Prostate gland (tissue), 2 donors: ENCODE measurements at regions not wholly inside any gene's neighbourhood (a gene's known extent, or its start where the extent isn't known, plus 50 kb on each side); places are given as distances from the start of the nearest gene placed in this dataset.
A peak's percentile ranks its signal among the peaks of the same experiment; 100 is the strongest.
"Not testable (repeated sequence)": the region's sequence is repeated elsewhere in the genome, so short reads cannot be mapped to it uniquely, and the experiment has no call there.

Experiments
- DNase-seq: peaks from one replicate; pipeline ENCODE4 v3.0.0-alpha.2; 2019; ENCODE audit warnings: low spot score
- H3K27ac ChIP-seq, 2 donors: fragments of 200-600 bp; sonication (generic); 2 replicates each; pipeline ENCODE4 v1.5.1; 2017 to 2019
- H3K27me3 ChIP-seq: fragments of 200-600 bp; sonication (generic); replicated peaks from 2 replicates; pipeline ENCODE4 v1.5.1; 2019; ENCODE audit not compliant: insufficient read depth
- H3K36me3 ChIP-seq, 2 donors: fragments of 200-600 bp; sonication (generic); 1 replicate in 1 of 2; 2 replicates in 1 of 2; pipeline versions ENCODE4 v1.5.1 to v1.8.1; 2017 to 2019
- H3K4me1 ChIP-seq: fragments of 200-600 bp; sonication (generic); replicated peaks from 2 replicates; pipeline ENCODE4 v1.5.1; 2019
- H3K4me3 ChIP-seq, 2 donors: fragments of 200-600 bp; sonication (generic); 2 replicates each; pipeline ENCODE4 v1.5.1; 2017 to 2019
- H3K9me3 ChIP-seq: fragments of 200-600 bp; sonication (generic); 2 replicates; pipeline ENCODE4 v1.5.1; 2017
- CTCF ChIP-seq, 4 experiments: fragments of 200-600 bp in 2 of 4; fragments of 450-650 bp in 2 of 4; sonication (generic) in 2 of 4; IDR thresholded peaks; 1 replicate in 3 of 4; 2 replicates in 1 of 4; pipeline ENCODE4 v1.5.1; 2016 to 2019; ENCODE audit warnings: antibody characterized with exemption in 4 of 4, mild to moderate bottlenecking in 2 of 4, moderate library complexity in 2 of 4
- POLR2A ChIP-seq: fragments of 450-650 bp; IDR thresholded peaks from one replicate; pipeline ENCODE4 v1.6.1; 2016; ENCODE audit warnings: antibody characterized with exemption, mild to moderate bottlenecking
- POLR2AphosphoS5 ChIP-seq: sonication (generic); formaldehyde crosslinking; IDR thresholded peaks from one replicate; pipeline ENCODE4 v1.6.1; 2017; ENCODE audit warnings: antibody characterized with exemption
- WGBS: methylation state at CpG from one replicate; pipeline ENCODE4 v1.1.5; 2018; 5-methylcytosine and 5-hydroxymethylcytosine counted together
- intact Hi-C: fragments of 100-400 bp; cut with DNase I; formaldehyde crosslinking; loops from one replicate; pipeline ENCODE4 v1.14.2; 2022

DNA sequence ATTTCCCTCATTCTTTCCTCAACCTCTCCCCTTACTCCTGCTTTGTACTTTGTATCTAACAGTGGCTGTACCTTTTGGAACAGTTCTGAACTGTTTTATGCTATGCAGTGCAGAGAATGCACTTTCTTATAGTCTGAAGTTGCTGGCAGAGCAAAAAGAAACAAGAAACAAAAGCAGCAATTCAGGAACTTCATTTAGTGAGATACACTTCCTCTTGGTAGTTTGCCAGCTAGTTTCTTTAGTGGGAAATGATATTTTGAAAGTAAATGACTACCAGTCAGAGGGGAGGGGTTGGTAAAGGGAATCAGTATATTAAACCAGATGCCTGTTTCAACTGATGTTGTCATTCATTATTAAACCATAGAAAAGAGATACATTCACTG lies 55.0 kb upstream of the CHD2 start:
- no peaks in the 10 kb centered on the region for H3K27me3 ChIP-seq
- H3K4me3 ChIP-seq = no peak overlapping the region
- intact Hi-C loops = no loop called here
- no peaks in the 10 kb centered on the region for H3K4me1 ChIP-seq
- no peaks in the 10 kb centered on the region for H3K9me3 ChIP-seq
- H3K36me3 ChIP-seq = no peaks in the 10 kb centered on the region
- DNase-seq = peak; percentile 24
- peak overlapping the region; percentile 39 to 72 for H3K27ac ChIP-seq
- no peak for TF ChIP-seq CTCF (IDR thresholded peaks at IDR 0.05)
- peak; percentile 76 for TF ChIP-seq POLR2AphosphoS5

- Histone ChIP-seq H3K4me3 (no peak overlapping the region), H3K9me3 (no peaks in the 10 kb centered on the region), H3K36me3 (no peaks in the 10 kb centered on the region), H3K4me1 (no peaks in the 10 kb centered on the region), H3K27ac (no peak overlapping the region), H3K27me3 (no peaks in the 10 kb centered on the region)
- no peak for DNase-seq
- TF ChIP-seq CTCF (IDR thresholded peaks at IDR 0.05) (no peak), POLR2AphosphoS5 (no peak), POLR2A (no peak)
- intact Hi-C loops = no loop called here
- WGBS = 74% methylated on average over 1 of the region's 1 CpG
Observed at GRCh38 chr15:92846741-92847140, 53.4 kb upstream of the CHD2 start.

- WGBS = 98% methylated on average over 5 of the region's 5 CpGs
- no peaks in the 10 kb centered on the region for H3K27me3 ChIP-seq
- H3K36me3 ChIP-seq = no peaks in the 10 kb centered on the region
- no peak for DNase-seq
- no peaks in the 10 kb centered on the region for H3K9me3 ChIP-seq
- no peaks in the 10 kb centered on the region for H3K4me1 ChIP-seq
- no peak overlapping the region for H3K4me3 ChIP-seq
- intact Hi-C loops = no loop called here
- TF ChIP-seq POLR2A = no peak
- TF ChIP-seq POLR2AphosphoS5 = no peak
- no peak for TF ChIP-seq CTCF (IDR thresholded peaks at IDR 0.05)
- H3K27ac ChIP-seq = no peak overlapping the region
Observed at GRCh38 chr15:92847841-92848240, 52.3 kb upstream of the CHD2 start.

GRCh38 chr15:92848464-92848851 lies 51.7 kb upstream of the CHD2 start:
- TF ChIP-seq CTCF (IDR thresholded peaks at IDR 0.05) = no peak
- TF ChIP-seq POLR2A = no peak
- no peak for TF ChIP-seq POLR2AphosphoS5
- H3K9me3 ChIP-seq = no peaks in the 10 kb centered on the region
- H3K27me3 ChIP-seq = no peaks in the 10 kb centered on the region
- no peak overlapping the region for H3K4me3 ChIP-seq
- H3K4me1 ChIP-seq = no peaks in the 10 kb centered on the region
- intact Hi-C loops = no loop called here
- H3K27ac ChIP-seq = no peak overlapping the region
- 98% methylated on average over 7 of the region's 7 CpGs for WGBS
- H3K36me3 ChIP-seq = no peaks in the 10 kb centered on the region
- no peak for DNase-seq

DNA sequence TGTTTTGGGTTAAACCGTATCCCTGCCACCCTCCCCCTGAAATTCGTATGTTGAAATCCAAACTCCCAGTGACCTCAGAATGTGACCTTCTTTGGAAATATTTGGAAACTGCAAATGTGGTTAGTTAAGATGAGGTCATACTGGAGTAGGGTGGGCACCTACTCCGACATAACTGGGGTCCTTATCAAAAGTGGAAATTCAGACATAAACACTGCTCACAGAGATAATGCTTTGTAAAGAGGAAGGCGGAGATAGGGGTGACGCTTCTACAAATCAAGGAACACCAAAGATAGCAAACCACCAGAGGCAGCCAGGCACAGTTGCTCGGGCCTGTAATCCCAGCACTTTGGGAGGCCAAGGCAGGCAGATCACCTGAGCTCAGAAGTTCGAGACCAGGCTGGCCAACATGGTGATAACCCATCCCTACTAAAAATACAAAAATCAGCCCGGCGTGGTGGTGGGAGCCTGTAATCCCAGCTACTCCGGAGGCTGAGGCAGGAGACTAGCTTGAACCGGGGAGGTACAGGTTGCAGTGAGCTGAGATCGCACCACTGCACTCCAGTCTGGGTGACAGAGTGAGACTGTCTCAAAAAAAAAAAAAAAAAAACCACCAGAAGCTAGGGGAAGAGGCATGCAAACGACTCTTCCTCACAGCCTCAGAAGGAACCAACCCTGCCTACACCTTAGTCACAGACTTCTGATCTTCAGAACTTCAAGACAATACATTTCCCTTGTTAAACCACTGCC lies 51.1 kb upstream of the CHD2 start:
- no peaks in the 10 kb centered on the region for H3K27me3 ChIP-seq
- no peaks in the 10 kb centered on the region for H3K9me3 ChIP-seq
- no peak overlapping the region for H3K27ac ChIP-seq
- TF ChIP-seq CTCF (IDR thresholded peaks at IDR 0.05) (no peak), POLR2AphosphoS5 (no peak), POLR2A (no peak)
- no peaks in the 10 kb centered on the region for H3K4me1 ChIP-seq
- DNase-seq = no peak
- intact Hi-C loops = no loop called here
- 89% methylated on average over 13 of the region's 13 CpGs for WGBS
- H3K36me3 ChIP-seq = no peaks in the 10 kb centered on the region
- no peak overlapping the region for H3K4me3 ChIP-seq

GRCh38 chr15:92850218-92850617 lies 49.9 kb upstream of the CHD2 start:
- H3K4me1 ChIP-seq, H3K36me3 ChIP-seq, H3K4me3 ChIP-seq, DNase-seq, H3K27ac ChIP-seq, H3K9me3 ChIP-seq, intact Hi-C loops, H3K27me3 ChIP-seq: not testable (repeated sequence)
- WGBS = 91% methylated on average over 3 of the region's 3 CpGs
